ENCODE measurements at regions not wholly inside any gene's neighbourhood (a gene's known extent, or its start where the extent isn't known, plus 50 kb on each side); places are given as distances from the start of the nearest gene placed in this dataset.
"Not testable (repeated sequence)": the region's sequence is repeated elsewhere in the genome, so short reads cannot be mapped to it uniquely, and the experiment has no call there.

- Histone ChIP-seq H3K4me1 (peaks cover 24% of the 10 kb centered on the region), H3K27ac (peak overlapping the region; percentile 87)
- no peak for DNase-seq
Measured at GRCh38 chr2:109676346-109676902, 62.3 kb downstream of the SOWAHC start.

GRCh38 chr2:109677121-109677731, 63.1 kb downstream of the SOWAHC start:
- intact Hi-C loops (cut with DNase I); H3K36me3 ChIP-seq; H3K27me3 ChIP-seq; DNase-seq; H3K9me3 ChIP-seq; H3K4me3 ChIP-seq; H3K9ac ChIP-seq (ENCODE audit: low read depth in 2 of 2, low read length in 2 of 2): not testable (repeated sequence)
- H3K4me1 ChIP-seq: peaks cover 24% of the 10 kb centered on the region
- H3K27ac ChIP-seq: peak overlapping the region; percentile 87

More at GRCh38 chr2:109676346-109676902, 62.3 kb downstream of the SOWAHC start:
- no peaks in the 10 kb centered on the region for H3K27me3 ChIP-seq
- H3K9ac ChIP-seq (ENCODE audit: low read depth in 2 of 2, low read length in 2 of 2): peak overlapping the region; percentile 30 to 67
- H3K9me3 ChIP-seq: no peaks in the 10 kb centered on the region
- TF ChIP-seq CTCF (IDR thresholded peaks at IDR 0.05): no peak
- no peak overlapping the region for H3K4me3 ChIP-seq
- no peaks in the 10 kb centered on the region for H3K36me3 ChIP-seq
- intact Hi-C loops (cut with DNase I): no loop called here

- no peak for TF ChIP-seq CTCF (IDR thresholded peaks at IDR 0.05)
- peak overlapping the region; percentile 41 for H3K27ac ChIP-seq
- H3K9me3 ChIP-seq: no peaks in the 10 kb centered on the region
- H3K27me3 ChIP-seq: no peaks in the 10 kb centered on the region
- H3K36me3 ChIP-seq: no peaks in the 10 kb centered on the region
- H3K4me1 ChIP-seq: peaks cover 24% of the 10 kb centered on the region
- no peak overlapping the region for H3K4me3 ChIP-seq
- no peak overlapping the region for H3K9ac ChIP-seq (ENCODE audit: low read depth in 2 of 2, low read length in 2 of 2)
- DNase-seq: no peak
- intact Hi-C loops (cut with DNase I): no loop called here
Measured at GRCh38 chr2:109677835-109678580, 63.8 kb downstream of the SOWAHC start.

- H3K27ac ChIP-seq: peak overlapping the region; percentile 41
- H3K9me3 ChIP-seq; H3K36me3 ChIP-seq; H3K27me3 ChIP-seq; H3K4me3 ChIP-seq; intact Hi-C loops (cut with DNase I): not testable (repeated sequence)
- DNase-seq: peak; percentile 59
- peak overlapping the region in 1 of 2 donors; percentile 23 for H3K9ac ChIP-seq (ENCODE audit: low read depth in 2 of 2, low read length in 2 of 2)
- peaks cover 24% of the 10 kb centered on the region for H3K4me1 ChIP-seq
Measured at GRCh38 chr2:109678724-109679201, 64.6 kb downstream of the SOWAHC start.

- Histone ChIP-seq H3K36me3 (no peaks in the 10 kb centered on the region), H3K4me3 (no peak overlapping the region), H3K9ac (ENCODE audit: low read depth in 2 of 2, low read length in 2 of 2) (peak overlapping the region in 1 of 2 donors; percentile 23), H3K27me3 (no peaks in the 10 kb centered on the region), H3K27ac (peak overlapping the region; percentile 37), H3K9me3 (no peaks in the 10 kb centered on the region), H3K4me1 (peaks cover 24% of the 10 kb centered on the region)
- intact Hi-C loops (cut with DNase I): no loop called here
- TF ChIP-seq CTCF (IDR thresholded peaks at IDR 0.05): no peak
- no peak for DNase-seq
Measured at GRCh38 chr2:109679225-109679624, 65.1 kb downstream of the SOWAHC start.

- H3K4me1 ChIP-seq: peaks cover 24% of the 10 kb centered on the region
- H3K36me3 ChIP-seq: no peaks in the 10 kb centered on the region
- peak overlapping the region; percentile 37 for H3K27ac ChIP-seq
- no peak overlapping the region for H3K4me3 ChIP-seq
- no peak for DNase-seq
- no peak for TF ChIP-seq CTCF (IDR thresholded peaks at IDR 0.05)
- intact Hi-C loops (cut with DNase I): no loop called here
- H3K9ac ChIP-seq (ENCODE audit: low read depth in 2 of 2, low read length in 2 of 2): no peak overlapping the region
- H3K27me3 ChIP-seq: no peaks in the 10 kb centered on the region
- H3K9me3 ChIP-seq: no peaks in the 10 kb centered on the region
Measured at GRCh38 chr2:109679626-109680025, 65.5 kb downstream of the SOWAHC start.

Measured in colonic mucosa (tissue), 4 donors.